ENCODE measurements at regions not wholly inside any gene's neighbourhood (a gene's known extent, or its start where the extent isn't known, plus 50 kb on each side); places are given as distances from the start of the nearest gene placed in this dataset.

- H3K56ac ChIP-seq (ENCODE audit: insufficient read length, low read depth, low read length): no peak overlapping the region
- no peaks in the 10 kb centered on the region for H3K36me3 Mint-ChIP-seq (ENCODE audit: insufficient read depth in 1 of 3, low read depth in 3 of 3)
- no peak overlapping the region for H3K9ac ChIP-seq (ENCODE audit: extremely low read depth, insufficient read length, low read length)
- H3K27me3 ChIP-seq (ENCODE audit: insufficient read depth, low read length): no peaks in the 10 kb centered on the region
- no peak overlapping the region for H3K4me2 ChIP-seq (ENCODE audit: insufficient read depth, insufficient read length, low read length)
- no peak overlapping the region for H2BK15ac ChIP-seq (ENCODE audit: low read depth, low read length)
- H3K27ac ChIP-seq (ENCODE audit: insufficient read length, low read depth, low read length): no peak overlapping the region
- no peaks in the 10 kb centered on the region for H3K27me3 Mint-ChIP-seq (ENCODE audit: low read depth)
- no peak overlapping the region for H3K23ac ChIP-seq (ENCODE audit: insufficient read length, low read depth, low read length)
- no peak overlapping the region for H3K4me3 Mint-ChIP-seq
- no peaks in the 10 kb centered on the region for H3K9me3 ChIP-seq (ENCODE audit: control insufficient read depth, low read depth, low read length)
- H3K27ac Mint-ChIP-seq: no peak overlapping the region
- no peak overlapping the region for H3K18ac ChIP-seq (ENCODE audit: insufficient read length, low read depth, low read length)
- no peak overlapping the region for H3K4ac ChIP-seq (ENCODE audit: low read depth, low read length)
- no peak overlapping the region for H4K5ac ChIP-seq (ENCODE audit: insufficient read length, low read depth, low read length)
- H4K20me1 ChIP-seq (ENCODE audit: control insufficient read depth, insufficient read depth, insufficient read length): no peaks in the 10 kb centered on the region
- peak; percentile 18; the same call in 1 of the 3 replicates for TF ChIP-seq CTCF (conservative IDR thresholded peaks at IDR 0.05)
- no peak overlapping the region for H2BK120ac ChIP-seq (ENCODE audit: low read depth, low read length, poor library complexity, severe bottlenecking)
- H2BK12ac ChIP-seq (ENCODE audit: insufficient read length, low read depth, low read length): no peak overlapping the region
- H2BK20ac ChIP-seq (ENCODE audit: low read depth, low read length, poor library complexity, severe bottlenecking): no peak overlapping the region
- no peak overlapping the region for H2AFZ ChIP-seq (ENCODE audit: low read length)
- no peak overlapping the region for H2AK5ac ChIP-seq (ENCODE audit: insufficient read length, low read length)
- H2BK5ac ChIP-seq (ENCODE audit: insufficient read length, low read length): no peak overlapping the region
- H3K4me1 ChIP-seq (ENCODE audit: insufficient read depth, low read length): peaks cover 4% of the 10 kb centered on the region; the same call in 1 of the 2 replicates
- H3K79me2 ChIP-seq (ENCODE audit: insufficient read depth, low read length): no peaks in the 10 kb centered on the region
- peaks cover 9 to 17% of the 10 kb centered on the region in 2 experiments for H3K4me1 Mint-ChIP-seq
- no peak for DNase-seq
- H4K8ac ChIP-seq (replicated peaks; ENCODE audit: insufficient read length, low read depth, low read length): no peak overlapping the region
- H3K23me2 ChIP-seq (ENCODE audit: insufficient read length, low read depth, low read length, poor library complexity, severe bottlenecking): no peaks in the 10 kb centered on the region
- whole genome bisulfite sequencing (ENCODE audit: extremely low coverage, insufficient read length, low lambda C conversion rate): no CpG with 5 or more reads among the region's 3 CpGs
- H3T11ph ChIP-seq (ENCODE audit: low read length): no peak overlapping the region
- no peaks in the 10 kb centered on the region for H3K79me1 ChIP-seq (ENCODE audit: insufficient read depth, low read depth, low read length, poor library complexity, severe bottlenecking)
- no peaks in the 10 kb centered on the region; a peak in 1 of 5 replicates for H3K9me3 Mint-ChIP-seq
- no peak overlapping the region for H3K14ac ChIP-seq (ENCODE audit: insufficient read depth, low read length)
- no peak overlapping the region for H4K91ac ChIP-seq (ENCODE audit: insufficient read length, low read depth, low read length)
Measured at GRCh38 chr2:19416784-19417684, 58.6 kb upstream of the OSR1 start.

Measured in H9 (cell line).